Kidney (tissue), 13 donors: ENCODE measurements at regions not wholly inside any gene's neighbourhood (a gene's known extent, or its start where the extent isn't known, plus 50 kb on each side); places are given as distances from the start of the nearest gene placed in this dataset.

ENCODE experiments used
- DNase-seq, 5 donors: peaks; one replicate each; pipeline ENCODE4 v3.0.0-alpha.2; 2013 to 2020
- FAIRE-seq: peaks from 2 replicates; lab custom pipeline; 2012; peaks lifted over from hg19 to GRCh38; lab: Jason Lieb, UNC
- H3K27ac ChIP-seq, 2 donors: one replicate each; pipeline ENCODE4 v1.7.0; 2013; ENCODE audit warnings: low read depth in 2 of 2, low read length in 2 of 2, inconsistent platforms in 1 of 2
- H3K27me3 ChIP-seq: one replicate; pipeline ENCODE4 v1.7.1; 2013; ENCODE audit warnings: low read length, inconsistent platforms; ENCODE audit not compliant: control insufficient read depth, insufficient read depth
- H3K36me3 ChIP-seq, 3 donors: one replicate each; pipeline versions ENCODE4 v1.7.0 to v1.7.1; 2013; ENCODE audit warnings: low read length in 3 of 3, control low read depth in 1 of 3, inconsistent platforms in 1 of 3; ENCODE audit not compliant: insufficient read depth in 3 of 3, control insufficient read depth in 2 of 3
- H3K4me1 ChIP-seq, 3 donors: one replicate each; pipeline versions ENCODE4 v1.7.0 to v1.7.1; 2013; ENCODE audit warnings: low read length in 3 of 3, inconsistent platforms in 1 of 3, low read depth in 1 of 3; ENCODE audit not compliant: control insufficient read depth in 2 of 3, insufficient read depth in 2 of 3
- H3K4me3 ChIP-seq, 3 donors: one replicate each; pipeline versions ENCODE4 v1.7.0 to v1.8.1; 2013; ENCODE audit warnings: low read length in 3 of 3, control low read depth in 1 of 3, inconsistent platforms in 1 of 3
- H3K9ac ChIP-seq, 3 donors: one replicate each; pipeline versions ENCODE4 v1.7.0 to v1.7.1; 2013; ENCODE audit warnings: low read length in 3 of 3, control low read depth in 1 of 3, inconsistent platforms in 1 of 3
- H3K9me3 ChIP-seq, 3 donors: one replicate each; pipeline versions ENCODE4 v1.7.0 to v1.7.1; 2013; ENCODE audit warnings: low read length in 3 of 3, control low read depth in 1 of 3, inconsistent platforms in 1 of 3; ENCODE audit not compliant: control insufficient read depth in 2 of 3, insufficient read depth in 1 of 3
- CTCF ChIP-seq: IDR thresholded peaks from 3 replicates; pipeline ENCODE4 v1.5.1; 2012; ENCODE audit warnings: mild to moderate bottlenecking, moderate library complexity, borderline replicate concordance; ENCODE audit not compliant: insufficient read depth; ENCODE audit errors: extremely low read depth
- intact Hi-C: fragments of 100-400 bp; cut with DNase I; formaldehyde crosslinking; loops from one replicate; pipeline ENCODE4 v1.11.1; 2022
- donor health status: control.
- donor health status: control.
- donor health status: control.
- donor health status: control.
- donor health status: control.
- donor health status: DM: yes; HTN: yes; CAD: no.
- donor health status: Normal renal cell carcinoma (clear cell type).

DNA sequence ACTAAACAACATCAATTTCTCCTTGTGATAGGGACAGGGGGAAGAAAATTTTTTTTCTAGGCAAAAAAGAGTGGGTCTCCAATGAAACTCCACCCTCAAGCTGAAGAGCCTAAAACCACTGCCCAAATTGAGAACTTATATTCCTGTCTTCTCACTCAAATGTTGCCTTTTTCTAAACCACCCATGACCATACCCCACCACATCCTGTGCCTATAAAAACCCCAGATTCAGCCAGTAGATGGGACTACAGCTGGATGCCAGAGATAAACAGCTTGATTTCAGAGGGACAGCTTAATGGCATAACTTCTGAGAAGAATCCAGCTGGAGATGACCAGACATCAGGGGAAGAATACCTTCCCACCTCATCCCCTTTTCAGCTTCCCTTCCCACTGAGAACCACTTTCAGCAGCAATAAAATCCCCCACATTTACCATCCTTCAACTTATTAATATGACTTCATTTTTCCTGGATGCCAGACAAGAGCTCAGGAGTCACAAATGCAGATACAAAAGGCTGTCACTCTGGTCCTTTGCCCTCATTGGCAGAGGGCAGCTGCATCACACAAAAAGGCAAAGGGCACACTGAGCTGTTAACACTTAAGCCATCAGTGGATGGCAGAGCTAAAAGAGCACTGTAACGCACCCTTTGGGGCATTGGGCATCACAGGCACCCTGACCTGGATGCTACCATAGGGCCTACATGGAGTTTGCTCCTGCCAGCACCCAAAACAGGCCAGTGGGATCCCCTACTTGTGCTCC is 972.5 kb upstream of the CTNND2 start:
- H3K4me3 ChIP-seq: no peak overlapping the region
- TF ChIP-seq CTCF: no peak
- no peak overlapping the region for H3K9ac ChIP-seq
- intact Hi-C loops: no loop called here
- H3K36me3 ChIP-seq: no peaks in the 10 kb centered on the region
- H3K4me1 ChIP-seq: no peaks in the 10 kb centered on the region
- H3K27me3 ChIP-seq: no peaks in the 10 kb centered on the region
- H3K27ac ChIP-seq: no peak overlapping the region
- no peak for FAIRE-seq
- no peak for DNase-seq
- H3K9me3 ChIP-seq: no peaks in the 10 kb centered on the region

GRCh38 chr5:12870872-12871539 is 966.8 kb upstream of the CTNND2 start:
- no peak overlapping the region for H3K9ac ChIP-seq
- no peak for DNase-seq
- no peaks in the 10 kb centered on the region for H3K9me3 ChIP-seq
- no peak for FAIRE-seq
- H3K36me3 ChIP-seq: no peaks in the 10 kb centered on the region
- intact Hi-C loops: no loop called here
- no peak for TF ChIP-seq CTCF
- H3K4me3 ChIP-seq: no peak overlapping the region
- H3K27ac ChIP-seq: no peak overlapping the region
- no peaks in the 10 kb centered on the region for H3K27me3 ChIP-seq
- H3K4me1 ChIP-seq: no peaks in the 10 kb centered on the region

GRCh38 chr5:12865529-12865928 is 961.3 kb upstream of the CTNND2 start:
- Histone ChIP-seq H3K9ac (no peak overlapping the region), H3K27ac (no peak overlapping the region), H3K27me3 (no peaks in the 10 kb centered on the region), H3K4me1 (no peaks in the 10 kb centered on the region), H3K4me3 (no peak overlapping the region), H3K9me3 (no peaks in the 10 kb centered on the region), H3K36me3 (no peaks in the 10 kb centered on the region)
- intact Hi-C loops: no loop called here
- FAIRE-seq (no peak), DNase-seq (no peak)
- TF ChIP-seq CTCF: no peak
